K562 (cell line): ENCODE measurements at regions not wholly inside any gene's neighbourhood (a gene's known extent, or its start where the extent isn't known, plus 50 kb on each side); places are given as distances from the start of the nearest gene placed in this dataset.

Experiments
- ADNP ChIP-seq: fragments of 200-800 bp; sonication (Bioruptor generic); IDR thresholded peaks from 2 replicates; pipeline ENCODE4 v1.6.1; 2016; ENCODE audit warnings: missing genetic modification characterization, missing compliant biosample characterization
- GATA2 ChIP-seq: sonication (generic); formaldehyde crosslinking; IDR thresholded peaks from 2 replicates; pipeline ENCODE4 v1.4.0; 2020; ENCODE audit warnings: mild to moderate bottlenecking, missing genetic modification reagents
- GTF2E2 ChIP-seq: fragments of 200-800 bp; sonication (Bioruptor generic); IDR thresholded peaks from 2 replicates; pipeline ENCODE4 v1.6.1; 2016; ENCODE audit warnings: missing genetic modification characterization, missing compliant biosample characterization
- MXI1 ChIP-seq: IDR thresholded peaks from 2 replicates; pipeline ENCODE4 v1.6.1; 2011; ENCODE audit warnings: low read depth, mild to moderate bottlenecking, improper control_type of control experiment, low read length
- POLR2AphosphoS2 ChIP-seq: IDR thresholded peaks from 2 replicates; pipeline ENCODE4 v1.6.1; 2012; ENCODE audit warnings: low read length, improper control_type of control experiment
- SRSF7 ChIP-seq: fragments of 200-400 bp; formaldehyde crosslinking; optimal IDR thresholded peaks from 2 replicates; pipeline ENCODE3; 2017; ENCODE audit warnings: mild to moderate bottlenecking, low read depth, low read length
- YY1 ChIP-seq, 3 experiments: IDR thresholded peaks; 2 replicates each; pipeline ENCODE4 v1.6.1; 2011; ENCODE audit warnings: low read length in 2 of 3, mild to moderate bottlenecking in 2 of 3, moderate library complexity in 2 of 3, borderline replicate concordance in 1 of 3, control low read depth in 1 of 3, low read depth in 1 of 3; ENCODE audit not compliant: insufficient read depth in 3 of 3, insufficient replicate concordance in 2 of 3, control insufficient read depth in 1 of 3, insufficient read length in 1 of 3; ENCODE audit errors: extremely low read depth in 1 of 3
- ZNF316 ChIP-seq: fragments of 450-650 bp; IDR thresholded peaks from 2 replicates; pipeline ENCODE4 v1.6.1; 2016
- ZNF436 ChIP-seq: fragments of 250-450, 450-650 bp; sonication (Bioruptor Pico); formaldehyde crosslinking; IDR thresholded peaks from 2 replicates; pipeline ENCODE4 v1.7.0; 2020; ENCODE audit warnings: mild to moderate bottlenecking
- ZSCAN29 ChIP-seq: fragments of 450-650 bp; IDR thresholded peaks from 2 replicates; pipeline ENCODE4 v1.6.1; 2017
- TF ChIP-seq, protein P1 (sequence below): fragments of 450-650 bp; IDR thresholded peaks from 2 replicates; pipeline ENCODE4 v1.6.1; 2016; ENCODE audit warnings: low read depth, mild to moderate bottlenecking, moderate library complexity
- TF ChIP-seq, protein P2 (sequence below): fragments of 250-450 bp; sonication (Bioruptor Pico); IDR thresholded peaks from 2 replicates; pipeline ENCODE4 v1.4.0; 2020; ENCODE audit warnings: mild to moderate bottlenecking, moderate library complexity
- TF ChIP-seq, protein P3 (sequence below): sonication (generic); formaldehyde crosslinking; IDR thresholded peaks from 2 replicates; pipeline ENCODE4 v1.8.0; 2022; ENCODE audit warnings: missing genetic modification reagents, mild to moderate bottlenecking, moderate library complexity, borderline replicate concordance

DNA sequence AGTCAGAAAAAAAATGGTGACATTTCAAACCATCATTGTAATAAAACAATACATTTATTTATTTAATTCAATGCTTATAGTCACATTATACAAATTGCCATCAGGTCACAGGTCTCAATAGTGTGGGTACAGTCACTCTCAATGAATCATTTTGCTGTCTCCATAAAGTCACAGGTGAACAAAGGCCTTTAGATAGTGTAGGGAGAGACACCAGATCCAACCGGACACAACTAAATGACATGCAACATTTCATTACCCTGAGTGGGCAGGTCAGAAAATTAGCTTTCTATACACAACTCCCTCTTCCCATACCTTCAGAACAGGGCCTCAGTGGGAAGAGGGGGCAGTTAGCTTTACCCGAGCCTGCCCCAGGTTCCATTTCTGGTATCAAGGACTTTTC is 63.2 kb downstream of the STYXL2 start (continued):
- TF ChIP-seq, protein P1, sequence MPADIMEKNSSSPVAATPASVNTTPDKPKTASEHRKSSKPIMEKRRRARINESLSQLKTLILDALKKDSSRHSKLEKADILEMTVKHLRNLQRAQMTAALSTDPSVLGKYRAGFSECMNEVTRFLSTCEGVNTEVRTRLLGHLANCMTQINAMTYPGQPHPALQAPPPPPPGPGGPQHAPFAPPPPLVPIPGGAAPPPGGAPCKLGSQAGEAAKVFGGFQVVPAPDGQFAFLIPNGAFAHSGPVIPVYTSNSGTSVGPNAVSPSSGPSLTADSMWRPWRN = no peak
- TF ChIP-seq, protein P2, sequence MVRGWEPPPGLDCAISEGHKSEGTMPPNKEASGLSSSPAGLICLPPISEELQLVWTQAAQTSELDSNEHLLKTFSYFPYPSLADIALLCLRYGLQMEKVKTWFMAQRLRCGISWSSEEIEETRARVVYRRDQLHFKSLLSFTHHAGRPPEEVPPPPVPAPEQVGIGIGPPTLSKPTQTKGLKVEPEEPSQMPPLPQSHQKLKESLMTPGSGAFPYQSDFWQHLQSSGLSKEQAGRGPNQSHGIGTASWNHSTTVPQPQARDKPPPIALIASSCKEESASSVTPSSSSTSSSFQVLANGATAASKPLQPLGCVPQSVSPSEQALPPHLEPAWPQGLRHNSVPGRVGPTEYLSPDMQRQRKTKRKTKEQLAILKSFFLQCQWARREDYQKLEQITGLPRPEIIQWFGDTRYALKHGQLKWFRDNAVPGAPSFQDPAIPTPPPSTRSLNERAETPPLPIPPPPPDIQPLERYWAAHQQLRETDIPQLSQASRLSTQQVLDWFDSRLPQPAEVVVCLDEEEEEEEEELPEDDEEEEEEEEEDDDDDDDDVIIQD (CRISPR knock-in tag) = no peak
- TF ChIP-seq YY1 (IDR thresholded peaks at IDR 0.05; ENCODE audit: borderline replicate concordance in 1 of 3, control insufficient read depth in 1 of 3, extremely low read depth in 1 of 3, insufficient read depth in 3 of 3, insufficient read length in 1 of 3, insufficient replicate concordance in 2 of 3, low read depth in 1 of 3, low read length in 2 of 3) (no peak), MXI1 (no peak), ZNF316 (no peak), ADNP (tag) (no peak), ZNF436 (CRISPR knock-in tag) (no peak), POLR2AphosphoS2 (no peak), GATA2 (CRISPR knock-in tag) (no peak), ZSCAN29 (no peak), SRSF7 (no peak), GTF2E2 (no peak)
- TF ChIP-seq, protein P3, sequence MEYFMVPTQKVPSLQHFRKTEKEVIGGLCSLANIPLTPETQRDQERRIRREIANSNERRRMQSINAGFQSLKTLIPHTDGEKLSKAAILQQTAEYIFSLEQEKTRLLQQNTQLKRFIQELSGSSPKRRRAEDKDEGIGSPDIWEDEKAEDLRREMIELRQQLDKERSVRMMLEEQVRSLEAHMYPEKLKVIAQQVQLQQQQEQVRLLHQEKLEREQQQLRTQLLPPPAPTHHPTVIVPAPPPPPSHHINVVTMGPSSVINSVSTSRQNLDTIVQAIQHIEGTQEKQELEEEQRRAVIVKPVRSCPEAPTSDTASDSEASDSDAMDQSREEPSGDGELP (CRISPR knock-in tag) = no peak
